ENCODE measurements at regions not wholly inside any gene's neighbourhood (a gene's known extent, or its start where the extent isn't known, plus 50 kb on each side); places are given as distances from the start of the nearest gene placed in this dataset.

DNA sequence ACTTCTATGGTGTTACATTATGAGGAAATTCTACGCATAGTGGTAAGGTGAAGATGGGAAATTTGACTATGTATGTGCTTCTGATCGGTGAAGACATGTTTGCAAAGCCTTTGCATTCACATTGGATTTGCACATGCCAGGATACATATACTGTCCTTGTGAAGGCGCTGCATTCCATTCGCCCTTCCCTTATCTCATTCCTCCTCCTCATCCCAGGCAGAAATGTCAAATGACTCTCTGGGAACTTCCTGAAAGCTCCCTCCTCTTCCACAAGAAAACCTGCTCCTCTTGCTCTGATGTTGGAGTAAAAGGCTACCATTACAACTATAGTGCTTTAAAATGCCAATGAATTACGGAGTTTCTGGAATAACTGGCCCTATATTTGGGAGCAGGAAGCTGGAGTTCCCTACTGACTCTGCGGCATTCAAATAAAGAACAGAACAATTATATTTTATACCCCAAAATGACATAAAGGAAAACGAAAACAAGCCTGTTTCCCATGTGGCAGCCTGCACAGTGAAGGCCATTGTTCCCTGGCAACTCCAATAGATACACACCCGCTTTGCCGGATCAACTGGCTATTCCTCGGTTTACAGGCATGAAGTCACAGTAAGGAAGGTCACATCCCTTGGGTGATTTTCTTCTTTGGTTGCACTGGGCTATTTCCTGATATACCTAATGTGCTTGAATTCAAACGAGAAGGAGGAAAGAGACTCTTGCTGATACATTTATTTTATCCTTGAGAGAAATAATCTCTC is 84.5 kb downstream of the AREG start:
- TF ChIP-seq, protein P1, sequence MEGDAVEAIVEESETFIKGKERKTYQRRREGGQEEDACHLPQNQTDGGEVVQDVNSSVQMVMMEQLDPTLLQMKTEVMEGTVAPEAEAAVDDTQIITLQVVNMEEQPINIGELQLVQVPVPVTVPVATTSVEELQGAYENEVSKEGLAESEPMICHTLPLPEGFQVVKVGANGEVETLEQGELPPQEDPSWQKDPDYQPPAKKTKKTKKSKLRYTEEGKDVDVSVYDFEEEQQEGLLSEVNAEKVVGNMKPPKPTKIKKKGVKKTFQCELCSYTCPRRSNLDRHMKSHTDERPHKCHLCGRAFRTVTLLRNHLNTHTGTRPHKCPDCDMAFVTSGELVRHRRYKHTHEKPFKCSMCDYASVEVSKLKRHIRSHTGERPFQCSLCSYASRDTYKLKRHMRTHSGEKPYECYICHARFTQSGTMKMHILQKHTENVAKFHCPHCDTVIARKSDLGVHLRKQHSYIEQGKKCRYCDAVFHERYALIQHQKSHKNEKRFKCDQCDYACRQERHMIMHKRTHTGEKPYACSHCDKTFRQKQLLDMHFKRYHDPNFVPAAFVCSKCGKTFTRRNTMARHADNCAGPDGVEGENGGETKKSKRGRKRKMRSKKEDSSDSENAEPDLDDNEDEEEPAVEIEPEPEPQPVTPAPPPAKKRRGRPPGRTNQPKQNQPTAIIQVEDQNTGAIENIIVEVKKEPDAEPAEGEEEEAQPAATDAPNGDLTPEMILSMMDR (IDR thresholded peaks at IDR 0.05): no peak
- TF ChIP-seq POLR2A (IDR thresholded peaks at IDR 0.05): no peak
